Right lobe of liver (tissue), 6 donors: ENCODE measurements at regions not wholly inside any gene's neighbourhood (a gene's known extent, or its start where the extent isn't known, plus 50 kb on each side); places are given as distances from the start of the nearest gene placed in this dataset.

Experiments used
- ATAC-seq, 4 donors: fragments of 200-7000 bp; cut with Tn5 transposase; one replicate each; pipeline ENCODE4 v1.9.1; 2020; ENCODE audit warnings: mild to moderate bottlenecking in 4 of 4, moderate library complexity in 4 of 4
- DNase-seq, 3 donors: peaks; one replicate each; pipeline ENCODE4 v3.0.0-alpha.2; 2020
- H3K27ac ChIP-seq, 3 donors: fragments of 200-600 bp; one replicate each; pipeline ENCODE4 v1.8.0; 2022
- H3K27me3 ChIP-seq, 2 donors: fragments of 200-600 bp; one replicate each; pipeline ENCODE4 v1.8.0; 2022
- H3K36me3 ChIP-seq, 4 donors: fragments of 200-600 bp; sonication (generic) in 1 of 4; one replicate each; pipeline versions ENCODE4 v1.5.1 to v1.8.0; 2017 to 2022; ENCODE audit warnings: control low read depth in 1 of 4
- H3K4me1 ChIP-seq, 4 donors: fragments of 200-600 bp; sonication (generic) in 1 of 4; one replicate each; pipeline versions ENCODE4 v1.5.1 to v1.8.0; 2017 to 2022; ENCODE audit warnings: control low read depth in 1 of 4
- H3K4me3 ChIP-seq, 3 donors: fragments of 200-600 bp; one replicate each; pipeline ENCODE4 v1.8.0; 2022
- H3K9me3 ChIP-seq, 4 donors: fragments of 200-600 bp; sonication (generic) in 1 of 4; one replicate each; pipeline versions ENCODE4 v1.5.1 to v1.8.0; 2017 to 2022; ENCODE audit warnings: control low read depth in 1 of 4
- POLR2A ChIP-seq: fragments of 450-650 bp; IDR thresholded peaks from one replicate; pipeline ENCODE4 v1.6.1; 2017; ENCODE audit warnings: antibody characterized with exemption, mild to moderate bottlenecking
- WGBS: methylation state at CpG from one replicate; pipeline ENCODE4 v1.1.6; 2018; ENCODE audit warnings: low coverage, low lambda C conversion rate; ENCODE audit not compliant: insufficient coverage; ENCODE audit errors: missing lambda C conversion rate; 5-methylcytosine and 5-hydroxymethylcytosine counted together
- intact Hi-C, 2 donors: fragments of 100-400 bp; cut with DNase I; formaldehyde crosslinking; loops; one replicate each; pipeline versions ENCODE4 v1.11.2 to v1.14.1; 2022
- TF ChIP-seq, protein P1 (sequence below), 4 donors: fragments of 200-600 bp in 3 of 4; fragments of 450-650 bp in 1 of 4; IDR thresholded peaks; one replicate each; pipeline versions ENCODE4 v1.5.1 to v1.8.0; 2016 to 2022; ENCODE audit warnings: antibody characterized with exemption in 4 of 4, mild to moderate bottlenecking in 2 of 4
- donor health status: DM: no; HTN: yes; CAD: no.
- donor health status: DM: no; HTN: no; CAD: no.
- donor health status: DM: no; HTN: no; CAD: no.
- donor health status: DM: no; HTN: yes; CAD: no.
- donor health status: DM: no; HTN: yes; CAD: no.

DNA sequence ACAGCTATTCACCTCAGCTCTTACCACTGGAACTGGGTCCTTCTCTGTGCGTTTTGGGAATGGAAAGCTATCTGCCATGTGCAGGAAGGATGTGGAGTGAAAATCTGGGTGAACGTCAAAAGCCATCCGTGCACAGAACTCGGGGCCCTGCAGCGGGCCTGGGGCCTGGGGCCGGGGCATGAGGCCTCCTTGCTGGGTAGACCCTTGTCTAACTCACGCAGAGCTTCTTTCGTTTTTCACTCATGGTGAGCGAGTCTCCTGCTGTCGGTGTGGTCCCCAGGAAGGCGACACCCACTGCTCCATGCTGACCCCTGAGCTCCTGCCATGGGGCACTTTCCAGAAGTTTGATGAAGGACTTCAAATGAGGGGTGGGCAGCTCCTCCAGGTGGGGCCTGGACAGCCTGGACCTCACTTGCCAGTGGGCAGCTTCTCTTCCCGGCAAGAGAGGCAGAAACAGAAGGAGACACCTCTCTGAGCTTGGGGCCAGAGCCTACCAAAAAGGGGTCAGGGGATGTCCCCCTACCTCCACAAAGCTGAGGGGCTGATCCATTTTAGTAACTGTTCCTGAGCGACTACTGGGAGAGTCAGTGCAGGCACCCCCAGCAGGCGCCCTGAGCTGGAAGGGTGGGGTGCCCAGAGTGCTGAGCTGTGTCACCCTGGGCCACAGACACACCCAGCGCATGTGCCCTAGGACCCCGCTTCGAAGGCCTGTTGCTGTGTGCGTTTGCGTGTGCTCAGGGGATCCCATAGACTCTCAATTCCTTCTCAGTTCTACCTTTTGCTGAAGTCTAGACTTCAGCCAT, 117.7 kb upstream of the HDAC4 start:
- DNase-seq: peak in 1 of 3 donors; percentile 22
- Histone ChIP-seq H3K27ac (no peak overlapping the region), H3K27me3 (no peaks in the 10 kb centered on the region), H3K9me3 (no peaks in the 10 kb centered on the region), H3K4me1 (no peaks in the 10 kb centered on the region), H3K36me3 (no peaks in the 10 kb centered on the region), H3K4me3 (no peak overlapping the region)
- intact Hi-C loops: no loop called here
- no peak for ATAC-seq
- WGBS: 67% methylated on average over 9 of the region's 19 CpGs
- TF ChIP-seq, protein P1, sequence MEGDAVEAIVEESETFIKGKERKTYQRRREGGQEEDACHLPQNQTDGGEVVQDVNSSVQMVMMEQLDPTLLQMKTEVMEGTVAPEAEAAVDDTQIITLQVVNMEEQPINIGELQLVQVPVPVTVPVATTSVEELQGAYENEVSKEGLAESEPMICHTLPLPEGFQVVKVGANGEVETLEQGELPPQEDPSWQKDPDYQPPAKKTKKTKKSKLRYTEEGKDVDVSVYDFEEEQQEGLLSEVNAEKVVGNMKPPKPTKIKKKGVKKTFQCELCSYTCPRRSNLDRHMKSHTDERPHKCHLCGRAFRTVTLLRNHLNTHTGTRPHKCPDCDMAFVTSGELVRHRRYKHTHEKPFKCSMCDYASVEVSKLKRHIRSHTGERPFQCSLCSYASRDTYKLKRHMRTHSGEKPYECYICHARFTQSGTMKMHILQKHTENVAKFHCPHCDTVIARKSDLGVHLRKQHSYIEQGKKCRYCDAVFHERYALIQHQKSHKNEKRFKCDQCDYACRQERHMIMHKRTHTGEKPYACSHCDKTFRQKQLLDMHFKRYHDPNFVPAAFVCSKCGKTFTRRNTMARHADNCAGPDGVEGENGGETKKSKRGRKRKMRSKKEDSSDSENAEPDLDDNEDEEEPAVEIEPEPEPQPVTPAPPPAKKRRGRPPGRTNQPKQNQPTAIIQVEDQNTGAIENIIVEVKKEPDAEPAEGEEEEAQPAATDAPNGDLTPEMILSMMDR (IDR thresholded peaks at IDR 0.05): no peak
- TF ChIP-seq POLR2A: no peak

DNA sequence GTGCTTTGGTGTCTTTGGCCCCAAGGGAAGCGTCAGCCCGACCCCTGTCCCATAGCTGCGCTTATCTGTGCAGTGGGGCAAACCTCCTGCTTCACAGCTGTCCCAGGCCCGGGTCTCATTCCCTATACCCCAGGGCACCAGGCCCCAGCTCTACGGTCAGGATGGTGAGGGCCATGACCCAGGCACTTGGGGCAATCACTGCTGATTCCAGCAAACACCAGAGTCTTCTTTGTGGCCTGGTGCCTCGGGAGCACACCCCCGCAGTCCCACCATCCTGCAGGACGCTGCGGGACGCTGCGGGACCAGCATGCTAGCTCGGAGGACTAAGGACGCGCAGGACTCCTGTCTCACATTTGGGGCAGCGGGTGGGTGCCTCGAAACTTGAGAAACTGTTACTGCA, 116.9 kb upstream of the HDAC4 start:
- intact Hi-C loops: no loop called here
- TF ChIP-seq, protein P1 (IDR thresholded peaks at IDR 0.05): no peak
- TF ChIP-seq POLR2A: no peak
- Histone ChIP-seq H3K9me3 (no peaks in the 10 kb centered on the region), H3K27ac (no peak overlapping the region), H3K27me3 (no peaks in the 10 kb centered on the region), H3K4me3 (no peak overlapping the region), H3K4me1 (no peaks in the 10 kb centered on the region), H3K36me3 (no peaks in the 10 kb centered on the region)
- DNase-seq (peak in 1 of 3 donors; percentile 29), ATAC-seq (no peak)
- 88% methylated on average over 12 of the region's 16 CpGs for WGBS

- intact Hi-C loops: no loop called here
- H3K9me3 ChIP-seq: no peaks in the 10 kb centered on the region
- H3K36me3 ChIP-seq: no peaks in the 10 kb centered on the region
- H3K27me3 ChIP-seq: no peaks in the 10 kb centered on the region
- ATAC-seq (no peak), DNase-seq (peak in 1 of 3 donors; percentile 22)
- H3K27ac ChIP-seq: no peak overlapping the region
- no peaks in the 10 kb centered on the region for H3K4me1 ChIP-seq
- WGBS: 76% methylated on average over 2 of the region's 11 CpGs
- TF ChIP-seq, protein P1 (IDR thresholded peaks at IDR 0.05): no peak
- no peak for TF ChIP-seq POLR2A
- no peak overlapping the region for H3K4me3 ChIP-seq
Observed at GRCh38 chr2:239516954-239517305, 116.1 kb upstream of the HDAC4 start.

DNA sequence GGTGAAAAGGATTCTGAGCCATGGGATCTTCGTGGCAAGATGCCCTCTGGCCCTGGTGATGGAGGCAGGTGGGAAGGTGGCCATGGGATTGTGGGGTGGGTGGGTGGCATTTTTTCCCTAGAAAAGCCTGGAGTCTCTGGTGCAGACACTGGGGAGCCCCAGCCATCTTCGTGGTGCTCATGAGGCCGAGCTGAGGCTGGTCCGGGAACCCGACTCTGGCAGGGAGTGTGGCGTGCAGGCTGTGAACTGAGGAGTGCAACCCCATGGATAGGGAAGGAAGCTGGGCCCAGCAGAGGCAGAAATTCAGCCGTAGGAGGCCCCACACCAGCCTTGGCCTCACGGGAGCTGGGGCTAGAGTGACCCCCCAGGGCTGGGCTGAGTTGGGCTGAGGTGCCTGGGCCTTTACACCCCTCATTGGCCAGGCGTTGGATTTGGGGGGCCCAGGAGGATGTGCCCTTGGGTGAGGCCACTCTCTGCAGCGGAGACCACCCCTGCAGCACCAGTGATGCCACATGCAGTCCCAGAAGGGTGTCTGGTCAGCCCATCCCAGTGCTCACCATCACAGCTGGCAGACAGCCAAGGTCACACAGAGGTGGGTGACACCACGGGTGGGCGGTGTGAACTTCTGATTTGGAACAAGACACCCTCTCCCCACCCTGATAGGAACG, 115.6 kb upstream of the HDAC4 start:
- Histone ChIP-seq H3K27me3 (no peaks in the 10 kb centered on the region), H3K27ac (no peak overlapping the region), H3K4me3 (no peak overlapping the region), H3K36me3 (no peaks in the 10 kb centered on the region), H3K9me3 (no peaks in the 10 kb centered on the region), H3K4me1 (no peaks in the 10 kb centered on the region)
- TF ChIP-seq, protein P1 (IDR thresholded peaks at IDR 0.05): no peak
- TF ChIP-seq POLR2A: no peak
- intact Hi-C loops: no loop called here
- no CpG with 5 or more reads among the region's 13 CpGs for WGBS
- ATAC-seq (no peak), DNase-seq (no peak)
